NCI-H146 treated with DMSO at 0.1 percent for 48 hours (cell line): ENCODE measurements at regions not wholly inside any gene's neighbourhood (a gene's known extent, or its start where the extent isn't known, plus 50 kb on each side); places are given as distances from the start of the nearest gene placed in this dataset.
"Not testable (repeated sequence)": the region's sequence is repeated elsewhere in the genome, so short reads cannot be mapped to it uniquely, and the experiment has no call there.

ENCODE experiments used
- DNase-seq: peaks from one replicate; lab custom pipeline; 2025; ENCODE audit not compliant: unreplicated experiment; lab: John Stamatoyannopoulos, UW

GRCh38 chr2:116318551-116318950 lies 1495.9 kb upstream of the DDX18 start:
- DNase-seq = not testable (repeated sequence)

GRCh38 chr2:116319001-116319400 lies 1495.5 kb upstream of the DDX18 start:
- no peak for DNase-seq

- DNase-seq = no peak
Measured at GRCh38 chr2:116319935-116320334, 1494.6 kb upstream of the DDX18 start.

GRCh38 chr2:116329280-116329679 lies 1485.2 kb upstream of the DDX18 start:
- DNase-seq = no peak

GRCh38 chr2:116340690-116341089 lies 1473.8 kb upstream of the DDX18 start:
- no peak for DNase-seq

- DNase-seq = no peak
Measured at GRCh38 chr2:116366212-116366611, 1448.3 kb upstream of the DDX18 start.

- no peak for DNase-seq
Measured at GRCh38 chr2:116378786-116379185, 1435.7 kb upstream of the DDX18 start.

- DNase-seq = no peak
Measured at GRCh38 chr2:116411211-116411610, 1403.3 kb upstream of the DDX18 start.

GRCh38 chr2:116413659-116414058 lies 1400.8 kb upstream of the DDX18 start:
- no peak for DNase-seq

GRCh38 chr2:116416731-116417377 lies 1397.6 kb upstream of the DDX18 start:
- no peak for DNase-seq

- DNase-seq = no peak
Measured at GRCh38 chr2:116435648-116436047, 1378.8 kb upstream of the DDX18 start.

GRCh38 chr2:116440104-116440653 lies 1374.3 kb upstream of the DDX18 start:
- no peak for DNase-seq

GRCh38 chr2:116442418-116442817 lies 1372.1 kb upstream of the DDX18 start:
- DNase-seq = no peak

- no peak for DNase-seq
Measured at GRCh38 chr2:116444256-116444872, 1370.1 kb upstream of the DDX18 start.

- DNase-seq = no peak
Measured at GRCh38 chr2:116450990-116451389, 1363.5 kb upstream of the DDX18 start.

GRCh38 chr2:116452651-116453050 lies 1361.8 kb upstream of the DDX18 start:
- no peak for DNase-seq

GRCh38 chr2:116456429-116456828 lies 1358.1 kb upstream of the DDX18 start:
- DNase-seq = no peak

- no peak for DNase-seq
Measured at GRCh38 chr2:116467243-116467642, 1347.2 kb upstream of the DDX18 start.

GRCh38 chr2:116477229-116477628 lies 1337.3 kb upstream of the DDX18 start:
- DNase-seq = no peak

GRCh38 chr2:116487336-116487735 lies 1327.2 kb upstream of the DDX18 start:
- DNase-seq = no peak

- DNase-seq = no peak
Measured at GRCh38 chr2:116489292-116489691, 1325.2 kb upstream of the DDX18 start.

- DNase-seq = no peak
Measured at GRCh38 chr2:116489944-116490343, 1324.5 kb upstream of the DDX18 start.
